ENCODE measurements at regions not wholly inside any gene's neighbourhood (a gene's known extent, or its start where the extent isn't known, plus 50 kb on each side); places are given as distances from the start of the nearest gene placed in this dataset. TPM values are rescaled to one million over a fixed set of nuclear protein-coding genes. Genes with fewer than 3 reads are reported as not detected.

GRCh38 chr14:42013153-42013552 is 406.5 kb downstream of the LRFN5 start:
- no peak for FAIRE-seq
- DNase-seq (ENCODE audit: low spot score in 2 of 2) = no peak

- DNase-seq (ENCODE audit: low spot score in 2 of 2) (no peak), FAIRE-seq (no peak)
Measured at GRCh38 chr14:42011221-42011620, 404.5 kb downstream of the LRFN5 start.

GRCh38 chr14:42004321-42004720 is 397.6 kb downstream of the LRFN5 start:
- FAIRE-seq = no peak
- DNase-seq (ENCODE audit: low spot score in 2 of 2) = no peak

GRCh38 chr14:42002141-42002540 is 395.5 kb downstream of the LRFN5 start:
- DNase-seq (ENCODE audit: low spot score in 2 of 2) (no peak), FAIRE-seq (no peak)

GRCh38 chr14:42001431-42001830 is 394.8 kb downstream of the LRFN5 start:
- no peak for DNase-seq (ENCODE audit: low spot score in 2 of 2)
- FAIRE-seq = no peak

GRCh38 chr14:42000450-42000849 is 393.8 kb downstream of the LRFN5 start:
- FAIRE-seq (no peak), DNase-seq (ENCODE audit: low spot score in 2 of 2) (no peak)

- FAIRE-seq = no peak
Measured at GRCh38 chr14:41993687-41994086, 387.0 kb downstream of the LRFN5 start.

GRCh38 chr14:41986700-41987099 is 380.0 kb downstream of the LRFN5 start:
- FAIRE-seq (no peak), DNase-seq (ENCODE audit: low spot score in 2 of 2) (no peak)

More at GRCh38 chr14:41993687-41994086, 387.0 kb downstream of the LRFN5 start:
- DNase-seq (ENCODE audit: low spot score in 2 of 2) = no peak

GRCh38 chr14:41986083-41986645 is 379.5 kb downstream of the LRFN5 start:
- no peak for FAIRE-seq

GRCh38 chr14:41973178-41973577 is 366.5 kb downstream of the LRFN5 start:
- DNase-seq (ENCODE audit: low spot score in 2 of 2) (no peak), FAIRE-seq (no peak)

More at GRCh38 chr14:41986083-41986645, 379.5 kb downstream of the LRFN5 start:
- DNase-seq (ENCODE audit: low spot score in 2 of 2) = no peak

- FAIRE-seq (no peak), DNase-seq (ENCODE audit: low spot score in 2 of 2) (no peak)
Measured at GRCh38 chr14:41972531-41972930, 365.9 kb downstream of the LRFN5 start.

- DNase-seq (ENCODE audit: low spot score in 2 of 2) (no peak), FAIRE-seq (no peak)
Measured at GRCh38 chr14:41960281-41960680, 353.6 kb downstream of the LRFN5 start.

GRCh38 chr14:41957459-41957858 is 350.8 kb downstream of the LRFN5 start:
- FAIRE-seq (no peak), DNase-seq (ENCODE audit: low spot score in 2 of 2) (no peak)

Small RNAs in the stretch of these regions (small RNA-seq; reads per million reads assigned to genes)
- not detected for gene AL163153.1
- gene AL358913.1 = not detected
- not detected for gene AL442163.3
